Adrenal gland (tissue), 5 donors: ENCODE measurements at regions not wholly inside any gene's neighbourhood (a gene's known extent, or its start where the extent isn't known, plus 50 kb on each side); places are given as distances from the start of the nearest gene placed in this dataset.

Experiments
- CTCF ChIP-seq, 6 experiments: fragments of 450-650 bp in 4 of 6; fragments of 200-600 bp in 2 of 6; sonication (generic) in 1 of 6; IDR thresholded peaks; 1 replicate in 5 of 6; 2 replicates in 1 of 6; pipeline versions ENCODE4 v1.5.1 to v1.8.0; 2016 to 2021; ENCODE audit warnings: antibody characterized with exemption in 6 of 6, mild to moderate bottlenecking in 2 of 6, moderate library complexity in 1 of 6
- POLR2A ChIP-seq, 2 donors: fragments of 450-650 bp; IDR thresholded peaks; one replicate each; pipeline ENCODE4 v1.6.1; 2017; ENCODE audit warnings: antibody characterized with exemption in 2 of 2, mild to moderate bottlenecking in 2 of 2, moderate library complexity in 1 of 2
- donor health status: DM: no; HTN: no; CAD: no.

DNA sequence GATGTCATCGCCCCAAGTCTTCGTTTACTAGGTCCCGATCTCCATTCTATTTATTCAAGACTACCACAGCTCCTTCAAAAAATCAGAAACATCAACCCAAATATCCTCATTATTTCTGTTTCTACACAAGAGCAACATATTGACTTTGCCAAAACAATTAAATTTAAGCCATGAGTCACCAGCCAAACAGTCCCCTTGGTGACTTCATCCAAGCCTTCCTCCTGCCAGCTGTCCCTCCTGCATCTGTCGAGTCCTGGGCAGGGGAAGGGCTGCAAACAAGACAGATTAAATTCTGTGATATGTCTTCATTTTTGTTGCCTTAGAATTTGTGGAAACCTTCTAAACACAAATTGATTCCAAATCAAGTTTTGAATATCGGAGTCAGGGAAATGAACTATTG, 110.3 kb downstream of the SP3 start:
- no peak for TF ChIP-seq CTCF (IDR thresholded peaks at IDR 0.05)
- TF ChIP-seq POLR2A (IDR thresholded peaks at IDR 0.05) = no peak
